H1 (cell line): ENCODE measurements at regions not wholly inside any gene's neighbourhood (a gene's known extent, or its start where the extent isn't known, plus 50 kb on each side); places are given as distances from the start of the nearest gene placed in this dataset.

ENCODE experiments used
- CBX5 ChIP-seq: fragments of 300-800, 300-1000 bp; sonication (generic); IDR thresholded peaks from 2 replicates; pipeline ENCODE4 v1.7.1; 2016; ENCODE audit warnings: antibody characterized with exemption, low read length, low read depth
- CEBPB ChIP-seq: IDR thresholded peaks from 2 replicates; pipeline ENCODE4 v1.6.1; 2012; ENCODE audit warnings: low read depth, low read length
- CHD7 ChIP-seq: fragments of 300-600 bp; sonication (generic); IDR thresholded peaks from 2 replicates; pipeline ENCODE4 v1.7.1; 2012; ENCODE audit warnings: low read length, moderate library complexity, mild to moderate bottlenecking, inconsistent platforms; ENCODE audit not compliant: insufficient replicate concordance
- EZH2 ChIP-seq: fragments of 200-600 bp; sonication (generic); IDR thresholded peaks from 2 replicates; pipeline ENCODE4 v1.7.1; 2012; ENCODE audit warnings: low read depth, mild to moderate bottlenecking, moderate library complexity, low read length, inconsistent platforms; ENCODE audit not compliant: severe bottlenecking
- NRF1 ChIP-seq: IDR thresholded peaks from 2 replicates; pipeline ENCODE4 v1.6.1; 2011; ENCODE audit warnings: mild to moderate bottlenecking, low read depth, low read length, improper control_type of control experiment
- PHF8 ChIP-seq: fragments of 200-600 bp; sonication (generic); conservative IDR thresholded peaks from 2 replicates; pipeline ENCODE4 v1.7.1; 2012; ENCODE audit warnings: low read depth, mild to moderate bottlenecking, inconsistent platforms, low read length, moderate library complexity
- RBBP5 ChIP-seq: IDR thresholded peaks from 2 replicates; pipeline ENCODE4 v1.7.1; 2012; ENCODE audit warnings: low read depth, mild to moderate bottlenecking, inconsistent platforms, low read length, moderate library complexity, borderline replicate concordance
- SIRT6 ChIP-seq: IDR thresholded peaks from one replicate; pipeline ENCODE4 v1.7.1; 2012; ENCODE audit warnings: low read length, inconsistent platforms
- TAF7 ChIP-seq: optimal IDR thresholded peaks from 2 replicates; pipeline ENCODE3; 2011; ENCODE audit warnings: low read depth, mild to moderate bottlenecking, inconsistent platforms, low read length, moderate library complexity, borderline replicate concordance
- TEAD4 ChIP-seq: IDR thresholded peaks from 2 replicates; pipeline ENCODE4 v1.6.1; 2012; ENCODE audit warnings: low read depth, low read length, inconsistent platforms, mixed read lengths

GRCh38 chr5:158086856-158087255, 227.9 kb upstream of the CLINT1 start (continued):
- no peak for TF ChIP-seq CHD7
- no peak for TF ChIP-seq RBBP5
- TF ChIP-seq TEAD4 = no peak
- TF ChIP-seq PHF8 = no peak
- no peak for TF ChIP-seq EZH2
- TF ChIP-seq SIRT6 = no peak
- TF ChIP-seq NRF1 = no peak
- no peak for TF ChIP-seq CEBPB
- no peak for TF ChIP-seq TAF7
- TF ChIP-seq CBX5 = no peak
